GM12878 (cell line): ENCODE measurements at regions not wholly inside any gene's neighbourhood (a gene's known extent, or its start where the extent isn't known, plus 50 kb on each side); places are given as distances from the start of the nearest gene placed in this dataset.

ENCODE experiments used
- ATAC-seq: fragments of 200-7000 bp; cut with Tn5 transposase; 3 replicates; pipeline ENCODE4 v1.9.1; 2020; ENCODE audit warnings: mild to moderate bottlenecking, moderate library complexity
- BruUV-seq: library from RNA; stranded (reverse); fragments of 400-500 nt; replicated peaks from 2 replicates; lab custom pipeline; 2021; lab: Mats Ljungman, UMichigan
- CTCF ChIA-PET: fragments of 300-600 bp; sonication (Branson Sonifier 250); formaldehyde crosslinking; extraction: SDS; loops from one replicate; lab custom pipeline; 2021; ENCODE audit warnings: inconsistent platforms; lab: Yijun Ruan, JAX
- POLR2A ChIA-PET: fragments of 350-600 bp; formaldehyde crosslinking; extraction: SDS; loops from one replicate; lab custom pipeline; 2021; ENCODE audit warnings: inconsistent platforms; lab: Charles Lee
- RAD21 ChIA-PET: fragments of 300-600 bp; sonication (Branson Sonifier 250); formaldehyde crosslinking; loops from one replicate; lab custom pipeline; 2023; ENCODE audit warnings: antibody characterized with exemption; ENCODE audit not compliant: unreplicated experiment; lab: Charles Lee
- SMC1A ChIA-PET: fragments of 300-600 bp; sonication (Branson Sonifier 250); formaldehyde crosslinking; loops from one replicate; lab custom pipeline; 2023; ENCODE audit not compliant: unreplicated experiment, uncharacterized antibody; lab: Charles Lee
- DNase-seq: peaks from one replicate; pipeline ENCODE4 v3.0.0-alpha.2; 2011; ENCODE audit warnings: low read depth, low spot score
- FAIRE-seq: peaks from 3 replicates; lab custom pipeline; 2011; peaks lifted over from hg19 to GRCh38; lab: Jason Lieb, UNC
- H2AFZ ChIP-seq: 2 replicates; pipeline ENCODE4 v1.6.0; 2011; ENCODE audit warnings: low read depth, low read length, control low read depth; ENCODE audit not compliant: control insufficient read depth
- H3K27ac ChIP-seq: 2 replicates; pipeline ENCODE4 v1.5.1; 2011; ENCODE audit warnings: control low read depth; ENCODE audit not compliant: control insufficient read depth, insufficient read depth
- H3K27me3 ChIP-seq, 2 experiments: replicated peaks in 1 of 2; 2 replicates each; pipeline versions ENCODE4 v1.6.0 to v1.6.1; 2011; ENCODE audit warnings: low read length in 1 of 2; ENCODE audit not compliant: control insufficient read depth in 2 of 2, insufficient read depth in 2 of 2
- H3K36me3 ChIP-seq, 2 experiments: 2 replicates each; pipeline ENCODE4 v1.5.1; 2011; ENCODE audit warnings: low read length in 1 of 2; ENCODE audit not compliant: control insufficient read depth in 2 of 2, insufficient read depth in 2 of 2
- H3K4me1 ChIP-seq: 2 replicates; pipeline ENCODE4 v1.6.1; 2011; ENCODE audit warnings: mild to moderate bottlenecking, low read length, moderate library complexity, mixed read lengths; ENCODE audit not compliant: control insufficient read depth, insufficient read depth
- H3K4me2 ChIP-seq: 2 replicates; pipeline ENCODE4 v1.6.0; 2011; ENCODE audit warnings: control low read depth; ENCODE audit not compliant: control insufficient read depth, insufficient read depth
- H3K4me3 ChIP-seq: fragments of 200-600 bp; sonication (generic); 2 replicates; pipeline ENCODE4 v1.5.1; 2016
- H3K79me2 ChIP-seq: 2 replicates; pipeline ENCODE4 v1.6.0; 2011; ENCODE audit warnings: low read length; ENCODE audit not compliant: control insufficient read depth, insufficient read depth
- H3K9ac ChIP-seq: 2 replicates; pipeline ENCODE4 v1.8.0; 2011; ENCODE audit warnings: low read length, control low read depth, mixed read lengths; ENCODE audit not compliant: control insufficient read depth, insufficient read depth
- H3K9me3 ChIP-seq: replicated peaks from 3 replicates; pipeline ENCODE4 v1.5.1; 2011; ENCODE audit warnings: mild to moderate bottlenecking, low read length; ENCODE audit not compliant: control insufficient read depth, insufficient read depth
- H4K20me1 ChIP-seq: 2 replicates; pipeline ENCODE4 v1.6.0; 2011; ENCODE audit not compliant: control insufficient read depth, insufficient read depth
- BCL11A ChIP-seq: IDR thresholded peaks from 2 replicates; pipeline ENCODE4 v1.6.1; 2011; ENCODE audit warnings: low read depth, low read length
- BMI1 ChIP-seq: fragments of 450-650 bp; IDR thresholded peaks from 2 replicates; pipeline ENCODE4 v1.6.1; 2016; ENCODE audit warnings: mild to moderate bottlenecking, moderate library complexity, borderline replicate concordance
- CHD4 ChIP-seq: fragments of 200-600 bp; sonication (generic); IDR thresholded peaks from 2 replicates; pipeline ENCODE4 v1.6.1; 2016; ENCODE audit warnings: mild to moderate bottlenecking
- EZH2 ChIP-seq: IDR thresholded peaks from 2 replicates; pipeline ENCODE4 v1.6.1; 2012; ENCODE audit warnings: low read depth, mild to moderate bottlenecking, control low read depth, inconsistent platforms, low read length, borderline replicate concordance; ENCODE audit not compliant: control insufficient read depth
- FOS ChIP-seq: IDR thresholded peaks from 3 replicates; pipeline ENCODE4 v1.6.1; 2011; ENCODE audit warnings: borderline replicate concordance; ENCODE audit not compliant: insufficient read length; ENCODE audit errors: extremely low read depth
- IRF4 ChIP-seq: IDR thresholded peaks from 2 replicates; pipeline ENCODE4 v1.6.1; 2011; ENCODE audit warnings: low read depth, low read length
- NRF1 ChIP-seq: conservative IDR thresholded peaks from 2 replicates; pipeline ENCODE4 v1.6.1; 2011; ENCODE audit warnings: mild to moderate bottlenecking, low read depth, low read length, improper control_type of control experiment
- POU2F2 ChIP-seq: IDR thresholded peaks from 3 replicates; pipeline ENCODE4 v1.6.1; 2011; ENCODE audit warnings: low read depth, mild to moderate bottlenecking, low read length, borderline replicate concordance
- RAD51 ChIP-seq: fragments of 450-650 bp; IDR thresholded peaks from 2 replicates; pipeline ENCODE4 v1.6.1; 2016; ENCODE audit warnings: moderate library complexity, mild to moderate bottlenecking, inconsistent platforms
- RFX5 ChIP-seq: IDR thresholded peaks from 2 replicates; pipeline ENCODE4 v1.6.1; 2011; ENCODE audit warnings: low read depth, low read length, improper control_type of control experiment
- SMC3 ChIP-seq: IDR thresholded peaks from 2 replicates; pipeline ENCODE4 v1.6.1; 2011; ENCODE audit warnings: low read length, improper control_type of control experiment, borderline replicate concordance
- STAT1 ChIP-seq: fragments of 450-650 bp; conservative IDR thresholded peaks from 2 replicates; pipeline ENCODE4 v1.6.1; 2014; ENCODE audit warnings: antibody characterized with exemption, mild to moderate bottlenecking
- TBL1XR1 ChIP-seq: IDR thresholded peaks from 2 replicates; pipeline ENCODE4 v1.6.1; 2012; ENCODE audit warnings: low read depth, low read length, improper control_type of control experiment
- WRNIP1 ChIP-seq: IDR thresholded peaks from 2 replicates; pipeline ENCODE4 v1.6.1; 2011; ENCODE audit warnings: low read depth, low read length, improper control_type of control experiment, borderline replicate concordance
- ZZZ3 ChIP-seq: IDR thresholded peaks from 2 replicates; pipeline ENCODE4 v1.6.1; 2011; ENCODE audit warnings: low read depth; ENCODE audit not compliant: control insufficient read depth, insufficient read length
- WGBS: methylation state at CpG from one replicate; pipeline ENCODE4 v1.1.6; 2016; ENCODE audit warnings: low lambda C conversion rate; ENCODE audit not compliant: insufficient replicate concordance, insufficient coverage; ENCODE audit errors: missing lambda C conversion rate; 5-methylcytosine and 5-hydroxymethylcytosine counted together
- in situ Hi-C: fragments of 300-500 bp; cut with MboI; formaldehyde crosslinking; loops from 9 replicates; pipeline ENCODE4 v1.14.3; 2018; ENCODE audit warnings: mixed read lengths
- intact Hi-C: fragments of 100-400 bp; cut with micrococcal nuclease; formaldehyde crosslinking; loops from one replicate; pipeline ENCODE4 v1.14.2; 2022; ENCODE audit not compliant: unreplicated experiment
- TF ChIP-seq, protein P1 (sequence below): IDR thresholded peaks from 2 replicates; pipeline ENCODE4 v1.6.1; 2012; ENCODE audit warnings: low read depth, low read length, improper control_type of control experiment
- TF ChIP-seq, protein P2 (sequence below): fragments of 450-650 bp; IDR thresholded peaks from 2 replicates; pipeline ENCODE4 v1.6.1; 2018; ENCODE audit warnings: borderline replicate concordance, mild to moderate bottlenecking; ENCODE audit not compliant: partially characterized antibody
- TF ChIP-seq, protein P3 (sequence below): fragments of 450-650 bp; conservative IDR thresholded peaks from 2 replicates; pipeline ENCODE4 v1.6.1; 2017; ENCODE audit warnings: mild to moderate bottlenecking, moderate library complexity
- TF ChIP-seq, protein P4 (sequence below): IDR thresholded peaks from 2 replicates; pipeline ENCODE4 v1.6.1; 2012; ENCODE audit warnings: low read length, inconsistent platforms

DNA sequence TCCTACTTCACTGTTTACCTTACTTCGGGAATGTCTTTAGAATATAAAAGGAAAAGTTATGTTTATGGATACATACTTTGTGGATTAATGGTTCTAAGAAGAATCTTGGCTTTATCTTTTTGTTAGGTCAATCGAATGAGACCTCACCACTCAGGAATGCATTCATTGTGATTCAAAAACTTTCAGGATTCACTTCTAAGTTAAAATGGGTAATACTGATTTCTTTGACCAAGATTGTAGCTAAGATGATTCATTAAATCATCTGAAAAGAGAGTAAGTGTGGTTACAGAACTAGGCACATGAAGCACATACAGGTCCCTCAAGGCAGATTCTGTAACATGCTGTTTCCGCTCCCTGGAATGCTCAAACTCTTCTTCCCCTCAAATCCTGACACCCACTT is 716.4 kb downstream of the KCNA4 start (continued):
- TF ChIP-seq, protein P1, sequence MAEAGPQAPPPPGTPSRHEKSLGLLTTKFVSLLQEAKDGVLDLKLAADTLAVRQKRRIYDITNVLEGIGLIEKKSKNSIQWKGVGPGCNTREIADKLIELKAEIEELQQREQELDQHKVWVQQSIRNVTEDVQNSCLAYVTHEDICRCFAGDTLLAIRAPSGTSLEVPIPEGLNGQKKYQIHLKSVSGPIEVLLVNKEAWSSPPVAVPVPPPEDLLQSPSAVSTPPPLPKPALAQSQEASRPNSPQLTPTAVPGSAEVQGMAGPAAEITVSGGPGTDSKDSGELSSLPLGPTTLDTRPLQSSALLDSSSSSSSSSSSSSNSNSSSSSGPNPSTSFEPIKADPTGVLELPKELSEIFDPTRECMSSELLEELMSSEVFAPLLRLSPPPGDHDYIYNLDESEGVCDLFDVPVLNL: no peak
- TF ChIP-seq STAT1: no peak
- no peak for TF ChIP-seq NRF1
- TF ChIP-seq FOS: no peak
- TF ChIP-seq, protein P2, sequence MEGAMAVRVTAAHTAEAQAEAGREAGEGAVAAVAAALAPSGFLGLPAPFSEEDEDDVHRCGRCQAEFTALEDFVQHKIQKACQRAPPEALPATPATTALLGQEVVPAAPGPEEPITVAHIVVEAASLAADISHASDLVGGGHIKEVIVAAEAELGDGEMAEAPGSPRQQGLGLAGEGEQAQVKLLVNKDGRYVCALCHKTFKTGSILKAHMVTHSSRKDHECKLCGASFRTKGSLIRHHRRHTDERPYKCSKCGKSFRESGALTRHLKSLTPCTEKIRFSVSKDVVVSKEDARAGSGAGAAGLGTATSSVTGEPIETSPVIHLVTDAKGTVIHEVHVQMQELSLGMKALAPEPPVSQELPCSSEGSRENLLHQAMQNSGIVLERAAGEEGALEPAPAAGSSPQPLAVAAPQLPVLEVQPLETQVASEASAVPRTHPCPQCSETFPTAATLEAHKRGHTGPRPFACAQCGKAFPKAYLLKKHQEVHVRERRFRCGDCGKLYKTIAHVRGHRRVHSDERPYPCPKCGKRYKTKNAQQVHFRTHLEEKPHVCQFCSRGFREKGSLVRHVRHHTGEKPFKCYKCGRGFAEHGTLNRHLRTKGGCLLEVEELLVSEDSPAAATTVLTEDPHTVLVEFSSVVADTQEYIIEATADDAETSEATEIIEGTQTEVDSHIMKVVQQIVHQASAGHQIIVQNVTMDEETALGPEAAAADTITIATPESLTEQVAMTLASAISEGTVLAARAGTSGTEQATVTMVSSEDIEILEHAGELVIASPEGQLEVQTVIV: no peak
- no peak for TF ChIP-seq IRF4
- no peak for TF ChIP-seq CHD4
- TF ChIP-seq POU2F2: no peak
- TF ChIP-seq TBL1XR1: no peak
- no peak for TF ChIP-seq BMI1
- TF ChIP-seq ZZZ3: no peak

DNA sequence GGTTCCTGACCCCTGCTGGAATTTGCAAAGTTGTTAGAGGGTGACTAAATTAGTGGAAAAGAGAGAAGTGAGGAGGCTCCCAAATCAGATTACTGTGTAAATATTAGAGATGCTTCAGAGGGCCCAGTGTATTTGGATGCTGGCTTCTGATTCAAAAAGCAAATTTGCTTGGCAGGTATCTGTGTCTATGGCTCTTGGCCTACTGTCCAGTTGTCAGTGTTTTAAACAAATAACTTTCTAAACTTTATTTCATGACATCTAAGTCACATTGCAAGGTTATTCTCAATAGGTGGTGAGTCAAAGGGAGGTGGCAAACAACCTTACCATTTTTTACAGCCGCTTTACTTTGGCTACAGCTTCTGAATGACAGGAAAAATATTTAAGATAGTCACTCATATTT is 720.1 kb downstream of the KCNA4 start:
- ChIA-PET RAD21 (no interaction called here), SMC1A (interaction anchor here (0.6 to 1.3 kb wide), 2 partner anchors 31 to 1964 kb away, joined by 3 read pairs; no protein-coding TSS in a partner anchor), CTCF (no interaction called here), POLR2A (no interaction called here)
- no peak for FAIRE-seq
- Histone ChIP-seq H2AFZ (no peak overlapping the region), H3K4me2 (no peak overlapping the region), H3K9ac (no peak overlapping the region), H3K79me2 (no peaks in the 10 kb centered on the region), H4K20me1 (no peaks in the 10 kb centered on the region), H3K4me3 (no peak overlapping the region), H3K4me1 (no peaks in the 10 kb centered on the region), H3K36me3 (no peaks in the 10 kb centered on the region), H3K27me3 (no peaks in the 10 kb centered on the region), H3K9me3 (no peaks in the 10 kb centered on the region), H3K27ac (no peak overlapping the region)
- ATAC-seq: no peak
- intact Hi-C loops: no loop called here
- DNase-seq: no peak
- in situ Hi-C loops: no loop called here
- 26% methylated on average over 1 of the region's 1 CpG for WGBS
- BruUV-seq: no TSS peak
- TF ChIP-seq, protein P3, sequence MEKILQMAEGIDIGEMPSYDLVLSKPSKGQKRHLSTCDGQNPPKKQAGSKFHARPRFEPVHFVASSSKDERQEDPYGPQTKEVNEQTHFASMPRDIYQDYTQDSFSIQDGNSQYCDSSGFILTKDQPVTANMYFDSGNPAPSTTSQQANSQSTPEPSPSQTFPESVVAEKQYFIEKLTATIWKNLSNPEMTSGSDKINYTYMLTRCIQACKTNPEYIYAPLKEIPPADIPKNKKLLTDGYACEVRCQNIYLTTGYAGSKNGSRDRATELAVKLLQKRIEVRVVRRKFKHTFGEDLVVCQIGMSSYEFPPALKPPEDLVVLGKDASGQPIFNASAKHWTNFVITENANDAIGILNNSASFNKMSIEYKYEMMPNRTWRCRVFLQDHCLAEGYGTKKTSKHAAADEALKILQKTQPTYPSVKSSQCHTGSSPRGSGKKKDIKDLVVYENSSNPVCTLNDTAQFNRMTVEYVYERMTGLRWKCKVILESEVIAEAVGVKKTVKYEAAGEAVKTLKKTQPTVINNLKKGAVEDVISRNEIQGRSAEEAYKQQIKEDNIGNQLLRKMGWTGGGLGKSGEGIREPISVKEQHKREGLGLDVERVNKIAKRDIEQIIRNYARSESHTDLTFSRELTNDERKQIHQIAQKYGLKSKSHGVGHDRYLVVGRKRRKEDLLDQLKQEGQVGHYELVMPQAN: no peak
- TF ChIP-seq FOS: no peak
- no peak for TF ChIP-seq EZH2
- TF ChIP-seq, protein P4, sequence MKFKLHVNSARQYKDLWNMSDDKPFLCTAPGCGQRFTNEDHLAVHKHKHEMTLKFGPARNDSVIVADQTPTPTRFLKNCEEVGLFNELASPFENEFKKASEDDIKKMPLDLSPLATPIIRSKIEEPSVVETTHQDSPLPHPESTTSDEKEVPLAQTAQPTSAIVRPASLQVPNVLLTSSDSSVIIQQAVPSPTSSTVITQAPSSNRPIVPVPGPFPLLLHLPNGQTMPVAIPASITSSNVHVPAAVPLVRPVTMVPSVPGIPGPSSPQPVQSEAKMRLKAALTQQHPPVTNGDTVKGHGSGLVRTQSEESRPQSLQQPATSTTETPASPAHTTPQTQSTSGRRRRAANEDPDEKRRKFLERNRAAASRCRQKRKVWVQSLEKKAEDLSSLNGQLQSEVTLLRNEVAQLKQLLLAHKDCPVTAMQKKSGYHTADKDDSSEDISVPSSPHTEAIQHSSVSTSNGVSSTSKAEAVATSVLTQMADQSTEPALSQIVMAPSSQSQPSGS: no peak
- TF ChIP-seq SMC3: no peak
- no peak for TF ChIP-seq BCL11A
- TF ChIP-seq RAD51: no peak
- TF ChIP-seq WRNIP1: no peak
- TF ChIP-seq RFX5: no peak
